Stomach smooth muscle (tissue), 2 donors: ENCODE measurements at regions not wholly inside any gene's neighbourhood (a gene's known extent, or its start where the extent isn't known, plus 50 kb on each side); places are given as distances from the start of the nearest gene placed in this dataset.

Experiments
- H3K27ac ChIP-seq: one replicate; pipeline ENCODE4 v1.7.0; 2013; ENCODE audit warnings: mild to moderate bottlenecking, low read length, inconsistent platforms
- H3K27me3 ChIP-seq, 2 donors: one replicate each; pipeline ENCODE4 v1.7.0; 2013; ENCODE audit warnings: low read length in 2 of 2; ENCODE audit not compliant: insufficient read depth in 2 of 2, control insufficient read depth in 1 of 2
- H3K36me3 ChIP-seq, 2 donors: one replicate each; pipeline ENCODE4 v1.7.0; 2013; ENCODE audit warnings: low read length in 2 of 2; ENCODE audit not compliant: control insufficient read depth in 2 of 2, insufficient read depth in 2 of 2
- H3K4me1 ChIP-seq: one replicate; pipeline ENCODE4 v1.7.0; 2013; ENCODE audit warnings: low read length; ENCODE audit not compliant: control insufficient read depth, insufficient read depth
- H3K4me3 ChIP-seq, 2 donors: one replicate each; pipeline ENCODE4 v1.7.0; 2013; ENCODE audit warnings: low read length in 2 of 2
- H3K9ac ChIP-seq, 2 donors: one replicate each; pipeline ENCODE4 v1.7.0; 2013; ENCODE audit warnings: low read length in 2 of 2, mild to moderate bottlenecking in 1 of 2
- H3K9me3 ChIP-seq, 2 donors: one replicate each; pipeline ENCODE4 v1.7.0; 2013; ENCODE audit warnings: low read length in 2 of 2; ENCODE audit not compliant: control insufficient read depth in 2 of 2
- donor health status: healthy.
- donor health status: Pancreatic carcinoma.

- Histone ChIP-seq H3K9me3 (no peaks in the 10 kb centered on the region), H3K27me3 (peaks cover 0 to 3% of the 10 kb centered on the region in 2 donors), H3K9ac (no peak overlapping the region), H3K4me3 (no peak overlapping the region), H3K36me3 (no peaks in the 10 kb centered on the region), H3K27ac (no peak overlapping the region), H3K4me1 (peaks cover 3% of the 10 kb centered on the region)
Measured at GRCh38 chr17:68699936-68700335, 98.8 kb upstream of the FAM20A start.

GRCh38 chr17:68698746-68699145 is 97.6 kb upstream of the FAM20A start:
- Histone ChIP-seq H3K27me3 (peaks cover 0 to 3% of the 10 kb centered on the region in 2 donors), H3K36me3 (no peaks in the 10 kb centered on the region), H3K4me1 (peaks cover 3% of the 10 kb centered on the region), H3K9ac (no peak overlapping the region), H3K9me3 (no peaks in the 10 kb centered on the region), H3K27ac (no peak overlapping the region), H3K4me3 (no peak overlapping the region)

- Histone ChIP-seq H3K9ac (no peak overlapping the region), H3K4me3 (no peak overlapping the region), H3K4me1 (peaks cover 3% of the 10 kb centered on the region), H3K27me3 (peaks cover 0 to 3% of the 10 kb centered on the region in 2 donors), H3K36me3 (no peaks in the 10 kb centered on the region), H3K9me3 (no peaks in the 10 kb centered on the region), H3K27ac (no peak overlapping the region)
Measured at GRCh38 chr17:68697850-68698361, 96.7 kb upstream of the FAM20A start.

GRCh38 chr17:68695659-68696058 is 94.5 kb upstream of the FAM20A start:
- no peaks in the 10 kb centered on the region for H3K9me3 ChIP-seq
- H3K27me3 ChIP-seq = peaks cover 0 to 3% of the 10 kb centered on the region in 2 donors
- no peak overlapping the region for H3K4me3 ChIP-seq
- peaks cover 3% of the 10 kb centered on the region for H3K4me1 ChIP-seq
- H3K36me3 ChIP-seq = no peaks in the 10 kb centered on the region
- H3K27ac ChIP-seq = no peak overlapping the region
- H3K9ac ChIP-seq = no peak overlapping the region

- no peaks in the 10 kb centered on the region for H3K9me3 ChIP-seq
- H3K4me3 ChIP-seq = no peak overlapping the region
- H3K27me3 ChIP-seq = no peaks in the 10 kb centered on the region
- H3K27ac ChIP-seq = no peak overlapping the region
- H3K4me1 ChIP-seq = peaks cover 3% of the 10 kb centered on the region
- no peak overlapping the region for H3K9ac ChIP-seq
- no peaks in the 10 kb centered on the region for H3K36me3 ChIP-seq
Measured at GRCh38 chr17:68694791-68695485, 93.8 kb upstream of the FAM20A start.

GRCh38 chr17:68693896-68694295 is 92.7 kb upstream of the FAM20A start:
- Histone ChIP-seq H3K4me1 (peaks cover 3% of the 10 kb centered on the region), H3K27ac (no peak overlapping the region), H3K36me3 (no peaks in the 10 kb centered on the region), H3K27me3 (no peaks in the 10 kb centered on the region), H3K9me3 (no peaks in the 10 kb centered on the region), H3K4me3 (no peak overlapping the region), H3K9ac (no peak overlapping the region)

GRCh38 chr17:68693466-68693865 is 92.3 kb upstream of the FAM20A start:
- H3K27ac ChIP-seq = no peak overlapping the region
- H3K9ac ChIP-seq = no peak overlapping the region
- H3K4me3 ChIP-seq = no peak overlapping the region
- no peaks in the 10 kb centered on the region for H3K27me3 ChIP-seq
- peaks cover 3% of the 10 kb centered on the region for H3K4me1 ChIP-seq
- no peaks in the 10 kb centered on the region for H3K9me3 ChIP-seq
- no peaks in the 10 kb centered on the region for H3K36me3 ChIP-seq

- Histone ChIP-seq H3K27ac (no peak overlapping the region), H3K9ac (no peak overlapping the region), H3K9me3 (no peaks in the 10 kb centered on the region), H3K27me3 (no peaks in the 10 kb centered on the region), H3K4me1 (no peaks in the 10 kb centered on the region), H3K4me3 (no peak overlapping the region), H3K36me3 (no peaks in the 10 kb centered on the region)
Measured at GRCh38 chr17:68686108-68686988, 85.2 kb upstream of the FAM20A start.

- Histone ChIP-seq H3K27ac (no peak overlapping the region), H3K9me3 (peaks cover 0 to 3% of the 10 kb centered on the region in 2 donors), H3K4me1 (no peaks in the 10 kb centered on the region), H3K36me3 (no peaks in the 10 kb centered on the region), H3K4me3 (no peak overlapping the region), H3K27me3 (no peaks in the 10 kb centered on the region), H3K9ac (no peak overlapping the region)
Measured at GRCh38 chr17:68684949-68685357, 83.8 kb upstream of the FAM20A start.

GRCh38 chr17:68682903-68683302 is 81.7 kb upstream of the FAM20A start:
- Histone ChIP-seq H3K9ac (no peak overlapping the region), H3K9me3 (peaks cover 0 to 3% of the 10 kb centered on the region in 2 donors), H3K36me3 (no peaks in the 10 kb centered on the region), H3K27me3 (no peaks in the 10 kb centered on the region), H3K27ac (no peak overlapping the region), H3K4me1 (no peaks in the 10 kb centered on the region), H3K4me3 (no peak overlapping the region)
